Endothelial cell of umbilical vein (primary cell): ENCODE measurements at regions not wholly inside any gene's neighbourhood (a gene's known extent, or its start where the extent isn't known, plus 50 kb on each side); places are given as distances from the start of the nearest gene placed in this dataset.

ENCODE experiments used
- BruUV-seq: library from RNA; stranded (reverse); fragments of 400-500 nt; replicated peaks from 2 replicates; lab custom pipeline; 2021; lab: Mats Ljungman, UMichigan
- CTCF ChIA-PET: fragments of 300-600, 350-600 bp; sonication (Branson Sonifier 250); formaldehyde crosslinking; loops from one replicate; lab custom pipeline; 2021; ENCODE audit warnings: antibody characterized with exemption, inconsistent platforms; lab: Charles Lee
- POLR2A ChIA-PET: fragments of 300-600, 350-600 bp; sonication (Branson Sonifier 250); formaldehyde crosslinking; loops from one replicate; lab custom pipeline; 2021; ENCODE audit warnings: antibody characterized with exemption, inconsistent platforms; lab: Charles Lee
- DNase-seq: peaks from one replicate; pipeline ENCODE4 v3.0.0-alpha.2; 2011; ENCODE audit warnings: low read depth, low spot score
- FAIRE-seq: peaks from 2 replicates; lab custom pipeline; 2011; peaks lifted over from hg19 to GRCh38; lab: Jason Lieb, UNC
- H2AFZ ChIP-seq: 2 replicates; pipeline ENCODE4 v1.6.0; 2012; ENCODE audit warnings: low read depth, low read length, control low read depth, inconsistent platforms
- H3K27ac ChIP-seq: 2 replicates; pipeline ENCODE4 v1.5.1; 2011; ENCODE audit warnings: low read depth, mild to moderate bottlenecking, control low read depth, low read length, moderate library complexity; ENCODE audit not compliant: insufficient read depth
- H3K27me3 ChIP-seq, 2 experiments: 2 replicates each; pipeline versions ENCODE4 v1.6.0 to v1.6.1; 2011; ENCODE audit warnings: low read length in 2 of 2, mixed read lengths in 1 of 2; ENCODE audit not compliant: control insufficient read depth in 2 of 2, insufficient read depth in 2 of 2
- H3K36me3 ChIP-seq, 2 experiments: 2 replicates in 1 of 2; 3 replicates in 1 of 2; pipeline ENCODE4 v1.5.1; 2011; ENCODE audit warnings: low read length in 2 of 2, mild to moderate bottlenecking in 1 of 2, moderate library complexity in 1 of 2; ENCODE audit not compliant: control insufficient read depth in 2 of 2, insufficient read depth in 2 of 2; ENCODE audit errors: extremely low read depth in 1 of 2
- H3K4me1 ChIP-seq: 3 replicates; pipeline ENCODE4 v1.5.1; 2011; ENCODE audit warnings: mild to moderate bottlenecking, low read length; ENCODE audit not compliant: control insufficient read depth, insufficient read depth; ENCODE audit errors: extremely low read depth
- H3K4me2 ChIP-seq: 2 replicates; pipeline ENCODE4 v1.6.1; 2011; ENCODE audit warnings: low read length, control low read depth, mixed read lengths; ENCODE audit not compliant: insufficient read depth
- H3K4me3 ChIP-seq, 3 experiments: fragments of 200-600 bp in 1 of 3; sonication (generic), shearing (Covaris generic) in 1 of 3; replicated peaks in 1 of 3; 2 replicates each; pipeline ENCODE4 v1.5.1; 2011 to 2016; ENCODE audit warnings: control low read depth in 3 of 3, low read length in 3 of 3, mild to moderate bottlenecking in 2 of 3, inconsistent platforms in 1 of 3, low read depth in 1 of 3, moderate library complexity in 1 of 3; ENCODE audit not compliant: insufficient read depth in 1 of 3
- H3K79me2 ChIP-seq: 2 replicates; pipeline ENCODE4 v1.6.0; 2012; ENCODE audit warnings: low read length, inconsistent platforms; ENCODE audit not compliant: control insufficient read depth, insufficient read depth
- H3K9ac ChIP-seq: replicated peaks from 2 replicates; pipeline ENCODE3; 2011; ENCODE audit warnings: low read length, control low read depth; ENCODE audit not compliant: insufficient read depth; ENCODE audit errors: extremely low read depth
- H3K9me1 ChIP-seq: replicated peaks from 3 replicates; pipeline ENCODE4 v1.6.0; 2011; ENCODE audit warnings: mild to moderate bottlenecking, low read length; ENCODE audit not compliant: control insufficient read depth, insufficient read depth; ENCODE audit errors: extremely low read depth
- H3K9me3 ChIP-seq: replicated peaks from 2 replicates; pipeline ENCODE4 v1.5.1; 2012; ENCODE audit warnings: low read length, inconsistent platforms; ENCODE audit not compliant: control insufficient read depth, insufficient read depth
- H4K20me1 ChIP-seq: replicated peaks from 2 replicates; pipeline ENCODE3; 2011; ENCODE audit warnings: mild to moderate bottlenecking, low read length; ENCODE audit not compliant: control insufficient read depth, insufficient read depth; ENCODE audit errors: extremely low read depth
- EZH2 ChIP-seq: IDR thresholded peaks from 2 replicates; pipeline ENCODE4 v1.6.1; 2012; ENCODE audit warnings: borderline replicate concordance, low read depth, mild to moderate bottlenecking, moderate library complexity, low read length, inconsistent platforms; ENCODE audit not compliant: severe bottlenecking
- FOS ChIP-seq: IDR thresholded peaks from 2 replicates; pipeline ENCODE4 v1.6.1; 2011; ENCODE audit warnings: mild to moderate bottlenecking, low read length, moderate library complexity, borderline replicate concordance; ENCODE audit not compliant: insufficient read depth
- JUN ChIP-seq: IDR thresholded peaks from 2 replicates; pipeline ENCODE4 v1.6.1; 2011; ENCODE audit warnings: borderline replicate concordance, low read depth; ENCODE audit not compliant: insufficient read length, insufficient read depth
- MAX ChIP-seq: IDR thresholded peaks from 2 replicates; pipeline ENCODE4 v1.6.1; 2011; ENCODE audit not compliant: insufficient read depth, insufficient read length
- MYC ChIP-seq: IDR thresholded peaks from one replicate; pipeline ENCODE4 v1.6.1; 2011; ENCODE audit warnings: mild to moderate bottlenecking, low read depth, low read length
- POLR2A ChIP-seq: IDR thresholded peaks from 2 replicates; pipeline ENCODE4 v1.6.1; 2012; ENCODE audit warnings: low read depth, mild to moderate bottlenecking, control low read depth, low read length
- dilution Hi-C: fragments of 300-500 bp; cut with MboI; formaldehyde crosslinking; loops from one replicate; pipeline ENCODE4 v1.15.0; 2019; ENCODE audit warnings: low sequenced_read_pairs; ENCODE audit not compliant: extremely low pct_ligation_motif_present
- intact Hi-C: fragments of 100-400 bp; cut with micrococcal nuclease; formaldehyde crosslinking; loops from one replicate; pipeline ENCODE4 v1.10.0; 2022
- TF ChIP-seq, protein P1 (sequence below), 2 donors: IDR thresholded peaks; 1 replicate in 1 of 2; 2 replicates in 1 of 2; pipeline ENCODE4 v1.5.1; 2011; ENCODE audit warnings: low read length in 2 of 2, mild to moderate bottlenecking in 2 of 2, moderate library complexity in 2 of 2, control low read depth in 1 of 2, inconsistent platforms in 1 of 2, low read depth in 1 of 2; ENCODE audit not compliant: insufficient read depth in 1 of 2; ENCODE audit errors: extremely low read depth in 1 of 2

GRCh38 chrX:6812087-6812486 lies 277.2 kb upstream of the VCX3A start:
- intact Hi-C loops, result no loop called here
- ChIA-PET POLR2A (no interaction called here), CTCF (no interaction called here)
- Histone ChIP-seq H3K27ac (no peak overlapping the region), H3K4me2 (no peak overlapping the region), H3K9ac (no peak overlapping the region), H2AFZ (no peak overlapping the region), H3K4me1 (no peaks in the 10 kb centered on the region), H3K27me3 (no peaks in the 10 kb centered on the region), H3K9me3 (no peaks in the 10 kb centered on the region), H4K20me1 (no peaks in the 10 kb centered on the region), H3K9me1 (no peaks in the 10 kb centered on the region), H3K79me2 (no peaks in the 10 kb centered on the region), H3K36me3 (no peaks in the 10 kb centered on the region), H3K4me3 (no peak overlapping the region)
- DNase-seq, result no peak
- dilution Hi-C loops, result no loop called here
- no peak for FAIRE-seq
- TF ChIP-seq MAX, result no peak
- BruUV-seq, result no TSS peak

- no peak for TF ChIP-seq JUN
- TF ChIP-seq MYC, result no peak
- TF ChIP-seq EZH2, result no peak
- no peak for TF ChIP-seq FOS
- TF ChIP-seq, protein P1, sequence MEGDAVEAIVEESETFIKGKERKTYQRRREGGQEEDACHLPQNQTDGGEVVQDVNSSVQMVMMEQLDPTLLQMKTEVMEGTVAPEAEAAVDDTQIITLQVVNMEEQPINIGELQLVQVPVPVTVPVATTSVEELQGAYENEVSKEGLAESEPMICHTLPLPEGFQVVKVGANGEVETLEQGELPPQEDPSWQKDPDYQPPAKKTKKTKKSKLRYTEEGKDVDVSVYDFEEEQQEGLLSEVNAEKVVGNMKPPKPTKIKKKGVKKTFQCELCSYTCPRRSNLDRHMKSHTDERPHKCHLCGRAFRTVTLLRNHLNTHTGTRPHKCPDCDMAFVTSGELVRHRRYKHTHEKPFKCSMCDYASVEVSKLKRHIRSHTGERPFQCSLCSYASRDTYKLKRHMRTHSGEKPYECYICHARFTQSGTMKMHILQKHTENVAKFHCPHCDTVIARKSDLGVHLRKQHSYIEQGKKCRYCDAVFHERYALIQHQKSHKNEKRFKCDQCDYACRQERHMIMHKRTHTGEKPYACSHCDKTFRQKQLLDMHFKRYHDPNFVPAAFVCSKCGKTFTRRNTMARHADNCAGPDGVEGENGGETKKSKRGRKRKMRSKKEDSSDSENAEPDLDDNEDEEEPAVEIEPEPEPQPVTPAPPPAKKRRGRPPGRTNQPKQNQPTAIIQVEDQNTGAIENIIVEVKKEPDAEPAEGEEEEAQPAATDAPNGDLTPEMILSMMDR (IDR thresholded peaks at IDR 0.05; ENCODE audit: extremely low read depth in 1 of 2, insufficient read depth in 1 of 2, low read depth in 1 of 2, low read length in 2 of 2), result no peak
- no peak for TF ChIP-seq POLR2A
- Histone ChIP-seq H3K79me2 (no peaks in the 10 kb centered on the region), H3K4me3 (no peak overlapping the region), H3K27ac (no peak overlapping the region), H4K20me1 (no peaks in the 10 kb centered on the region), H3K9ac (no peak overlapping the region), H3K9me3 (no peaks in the 10 kb centered on the region), H3K4me1 (no peaks in the 10 kb centered on the region), H3K36me3 (no peaks in the 10 kb centered on the region), H3K4me2 (no peak overlapping the region), H3K9me1 (no peaks in the 10 kb centered on the region), H3K27me3 (no peaks in the 10 kb centered on the region), H2AFZ (no peak overlapping the region)
- FAIRE-seq, result no peak
- ChIA-PET POLR2A (no interaction called here), CTCF (no interaction called here)
- dilution Hi-C loops (no loop called here), intact Hi-C loops (no loop called here)
- DNase-seq, result no peak
- BruUV-seq, result no TSS peak
Observed at GRCh38 chrX:6810776-6811175, 275.9 kb upstream of the VCX3A start.
